ENCODE measurements at regions not wholly inside any gene's neighbourhood (a gene's known extent, or its start where the extent isn't known, plus 50 kb on each side); places are given as distances from the start of the nearest gene placed in this dataset.
"Not testable (repeated sequence)": the region's sequence is repeated elsewhere in the genome, so short reads cannot be mapped to it uniquely, and the experiment has no call there.

GRCh38 chr5:100418231-100418630, 116.9 kb upstream of the FAM174A start:
- Mint-ChIP-seq H3K9me3 (peaks cover 0 to 1% of the 10 kb centered on the region in 2 donors), H3K4me1 (no peaks in the 10 kb centered on the region), H3K27me3 (no peaks in the 10 kb centered on the region), H3K4me3 (no peak overlapping the region), H3K27ac (no peak overlapping the region)
- ATAC-seq (no peak), DNase-seq (no peak)

- H3K27ac Mint-ChIP-seq = no peak overlapping the region
Observed at GRCh38 chr5:100409660-100410151, 125.5 kb upstream of the FAM174A start.

GRCh38 chr5:100407053-100407452, 128.1 kb upstream of the FAM174A start:
- Mint-ChIP-seq H3K27me3 (no peaks in the 10 kb centered on the region), H3K27ac (no peak overlapping the region), H3K4me1 (no peaks in the 10 kb centered on the region), H3K4me3 (no peak overlapping the region), H3K9me3 (peaks cover 0 to 2% of the 10 kb centered on the region in 2 donors)
- DNase-seq (no peak), ATAC-seq (no peak)

More at GRCh38 chr5:100409660-100410151, 125.5 kb upstream of the FAM174A start:
- no peak for DNase-seq
- Mint-ChIP-seq H3K9me3 (no peaks in the 10 kb centered on the region), H3K27me3 (no peaks in the 10 kb centered on the region), H3K4me1 (no peaks in the 10 kb centered on the region), H3K4me3 (no peak overlapping the region)
- no peak for ATAC-seq

- H3K9me3 Mint-ChIP-seq = peaks cover 0 to 4% of the 10 kb centered on the region in 2 donors
- no peaks in the 10 kb centered on the region for H3K27me3 Mint-ChIP-seq
- no peak for ATAC-seq
- no peak overlapping the region for H3K27ac Mint-ChIP-seq
- H3K4me3 Mint-ChIP-seq = no peak overlapping the region
- no peak for DNase-seq
- no peaks in the 10 kb centered on the region for H3K4me1 Mint-ChIP-seq
Observed at GRCh38 chr5:100406640-100407039, 128.5 kb upstream of the FAM174A start.

GRCh38 chr5:100402071-100402470, 133.1 kb upstream of the FAM174A start:
- DNase-seq (no peak), ATAC-seq (no peak)
- Mint-ChIP-seq H3K4me1 (no peaks in the 10 kb centered on the region), H3K27ac (peak overlapping the region in 1 of 2 donors; percentile 5), H3K27me3 (no peaks in the 10 kb centered on the region), H3K4me3 (no peak overlapping the region), H3K9me3 (peaks cover 0 to 4% of the 10 kb centered on the region in 2 donors)

GRCh38 chr5:100401149-100401548, 134.0 kb upstream of the FAM174A start:
- Mint-ChIP-seq H3K4me3 (no peak overlapping the region), H3K27me3 (no peaks in the 10 kb centered on the region), H3K4me1 (no peaks in the 10 kb centered on the region), H3K9me3 (peaks cover 0 to 4% of the 10 kb centered on the region in 2 donors), H3K27ac (no peak overlapping the region)
- DNase-seq (no peak), ATAC-seq (no peak)

GRCh38 chr5:100398815-100399214, 136.4 kb upstream of the FAM174A start:
- peak overlapping the region in 1 of 2 donors; percentile 66 for H3K27ac Mint-ChIP-seq
- H3K4me3 Mint-ChIP-seq, DNase-seq, H3K4me1 Mint-ChIP-seq, H3K9me3 Mint-ChIP-seq, H3K27me3 Mint-ChIP-seq, ATAC-seq: not testable (repeated sequence)

GRCh38 chr5:100379254-100379858, 155.8 kb upstream of the FAM174A start:
- H3K27me3 Mint-ChIP-seq, H3K9me3 Mint-ChIP-seq, H3K27ac Mint-ChIP-seq, H3K4me3 Mint-ChIP-seq, H3K4me1 Mint-ChIP-seq, DNase-seq: not testable (repeated sequence)
- peak; percentile 43 for ATAC-seq

GRCh38 chr5:100364757-100365478, 170.3 kb upstream of the FAM174A start:
- ATAC-seq, H3K4me1 Mint-ChIP-seq, H3K27me3 Mint-ChIP-seq, H3K27ac Mint-ChIP-seq, DNase-seq, H3K9me3 Mint-ChIP-seq, H3K4me3 Mint-ChIP-seq: not testable (repeated sequence)

- not testable (repeated sequence) for H3K4me3 Mint-ChIP-seq, H3K9me3 Mint-ChIP-seq, ATAC-seq, H3K4me1 Mint-ChIP-seq, H3K27me3 Mint-ChIP-seq, H3K27ac Mint-ChIP-seq, DNase-seq
Observed at GRCh38 chr5:100364343-100364742, 170.8 kb upstream of the FAM174A start.

- H3K27ac Mint-ChIP-seq, H3K4me1 Mint-ChIP-seq, H3K9me3 Mint-ChIP-seq, ATAC-seq, H3K4me3 Mint-ChIP-seq, DNase-seq, H3K27me3 Mint-ChIP-seq: not testable (repeated sequence)
Observed at GRCh38 chr5:100359998-100360397, 175.2 kb upstream of the FAM174A start.

GRCh38 chr5:100346269-100346668, 188.9 kb upstream of the FAM174A start:
- not testable (repeated sequence) for H3K4me3 Mint-ChIP-seq, H3K4me1 Mint-ChIP-seq, H3K9me3 Mint-ChIP-seq, H3K27ac Mint-ChIP-seq, H3K27me3 Mint-ChIP-seq, DNase-seq, ATAC-seq

GRCh38 chr5:100341485-100341884, 193.7 kb upstream of the FAM174A start:
- not testable (repeated sequence) for H3K27ac Mint-ChIP-seq, ATAC-seq, DNase-seq, H3K27me3 Mint-ChIP-seq, H3K4me3 Mint-ChIP-seq, H3K9me3 Mint-ChIP-seq, H3K4me1 Mint-ChIP-seq

GRCh38 chr5:100322483-100322882, 212.7 kb upstream of the FAM174A start:
- DNase-seq = no peak
- Mint-ChIP-seq H3K4me3 (no peak overlapping the region), H3K27me3 (no peaks in the 10 kb centered on the region), H3K4me1 (no peaks in the 10 kb centered on the region), H3K9me3 (no peaks in the 10 kb centered on the region), H3K27ac (no peak overlapping the region)
- ATAC-seq = no peak

GRCh38 chr5:100319885-100320284, 215.3 kb upstream of the FAM174A start:
- no peak overlapping the region for H3K27ac Mint-ChIP-seq
- no peaks in the 10 kb centered on the region for H3K27me3 Mint-ChIP-seq
- H3K9me3 Mint-ChIP-seq = peaks cover 5 to 15% of the 10 kb centered on the region in 2 donors
- H3K4me1 Mint-ChIP-seq = no peaks in the 10 kb centered on the region
- no peak for DNase-seq
- H3K4me3 Mint-ChIP-seq = no peak overlapping the region
- ATAC-seq = no peak

- ATAC-seq = no peak
- no peak overlapping the region for H3K4me3 Mint-ChIP-seq
- H3K27ac Mint-ChIP-seq = no peak overlapping the region
- H3K27me3 Mint-ChIP-seq = no peaks in the 10 kb centered on the region
- no peak for DNase-seq
- H3K9me3 Mint-ChIP-seq = peaks cover 10 to 15% of the 10 kb centered on the region in 2 donors
- no peaks in the 10 kb centered on the region for H3K4me1 Mint-ChIP-seq
Observed at GRCh38 chr5:100313657-100314056, 221.5 kb upstream of the FAM174A start.

All from stimulated activated naive CD8-positive, alpha-beta T cell treated with anti-CD3 and anti-CD28 coated beads, Interleukin-15, amount 100 ng/mL, for 72 hours (primary cell).